Activated naive CD8-positive, alpha-beta T cell treated with anti-CD3 and anti-CD28 coated beads for 36 hours (primary cell): ENCODE measurements at regions not wholly inside any gene's neighbourhood (a gene's known extent, or its start where the extent isn't known, plus 50 kb on each side); places are given as distances from the start of the nearest gene placed in this dataset.

Experiments used
- DNase-seq: peaks from one replicate; pipeline ENCODE4 v3.0.0; 2021
- H3K27ac Mint-ChIP-seq: one replicate; pipeline ENCODE4 v1.8.0; 2022; ENCODE audit warnings: mild to moderate bottlenecking, moderate library complexity, mixed read lengths
- H3K27me3 Mint-ChIP-seq: one replicate; pipeline ENCODE4 v1.8.0; 2022; ENCODE audit warnings: mild to moderate bottlenecking, mixed read lengths
- H3K36me3 Mint-ChIP-seq: one replicate; pipeline ENCODE4 v1.8.0; 2021; ENCODE audit warnings: mild to moderate bottlenecking, mixed read lengths
- H3K4me1 Mint-ChIP-seq: one replicate; pipeline ENCODE4 v1.8.0; 2021; ENCODE audit warnings: mixed read lengths
- H3K4me3 Mint-ChIP-seq: one replicate; pipeline ENCODE4 v1.8.0; 2022; ENCODE audit warnings: mild to moderate bottlenecking, moderate library complexity, mixed read lengths
- H3K9me3 Mint-ChIP-seq: one replicate; pipeline ENCODE4 v1.8.0; 2022; ENCODE audit warnings: mixed read lengths

DNA sequence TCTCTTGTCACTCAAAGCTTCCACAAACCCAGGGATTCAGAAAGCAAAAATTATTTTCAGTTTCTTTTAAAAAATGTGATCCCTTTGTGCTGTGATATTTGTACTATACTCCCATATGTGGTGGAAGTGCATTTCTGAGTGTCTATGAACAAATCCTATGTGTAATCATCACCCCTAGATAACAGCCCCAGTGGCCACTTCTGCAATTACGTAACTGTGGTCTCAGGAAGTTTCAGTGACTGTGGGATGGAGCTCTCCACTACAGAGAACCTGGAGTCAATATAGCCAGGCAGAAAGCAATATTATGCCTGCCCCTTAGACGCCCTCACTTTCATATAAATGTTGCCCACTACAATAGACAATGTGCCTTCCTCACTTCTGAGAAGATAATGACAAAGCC, 1101.7 kb upstream of the GHITM start:
- Mint-ChIP-seq H3K9me3 (peaks cover 3% of the 10 kb centered on the region), H3K27ac (no peak overlapping the region), H3K36me3 (no peaks in the 10 kb centered on the region), H3K4me3 (no peak overlapping the region), H3K4me1 (no peaks in the 10 kb centered on the region), H3K27me3 (no peaks in the 10 kb centered on the region)
- DNase-seq = no peak

DNA sequence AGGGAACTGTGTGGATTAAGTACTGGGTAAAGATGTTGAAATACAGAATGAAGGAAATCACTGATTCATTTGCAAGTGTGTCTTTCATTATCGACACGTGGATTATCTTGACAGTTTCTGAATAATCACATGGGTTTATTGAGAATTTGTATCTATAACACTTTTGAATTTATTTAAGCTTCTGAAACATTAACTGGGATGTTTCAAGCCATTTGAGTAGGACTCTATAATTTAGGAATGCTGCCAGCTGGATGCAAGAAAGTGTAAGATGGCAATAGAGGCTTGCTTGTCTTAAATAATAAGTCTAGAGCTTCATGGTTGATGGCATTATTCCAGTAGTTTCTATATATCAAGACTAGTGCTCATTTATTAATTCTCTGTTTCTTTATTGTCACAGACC, 1100.7 kb upstream of the GHITM start:
- DNase-seq = no peak
- H3K27ac Mint-ChIP-seq = no peak overlapping the region
- H3K36me3 Mint-ChIP-seq = no peaks in the 10 kb centered on the region
- H3K9me3 Mint-ChIP-seq = peaks cover 3% of the 10 kb centered on the region
- no peak overlapping the region for H3K4me3 Mint-ChIP-seq
- H3K27me3 Mint-ChIP-seq = no peaks in the 10 kb centered on the region
- H3K4me1 Mint-ChIP-seq = no peaks in the 10 kb centered on the region

DNA sequence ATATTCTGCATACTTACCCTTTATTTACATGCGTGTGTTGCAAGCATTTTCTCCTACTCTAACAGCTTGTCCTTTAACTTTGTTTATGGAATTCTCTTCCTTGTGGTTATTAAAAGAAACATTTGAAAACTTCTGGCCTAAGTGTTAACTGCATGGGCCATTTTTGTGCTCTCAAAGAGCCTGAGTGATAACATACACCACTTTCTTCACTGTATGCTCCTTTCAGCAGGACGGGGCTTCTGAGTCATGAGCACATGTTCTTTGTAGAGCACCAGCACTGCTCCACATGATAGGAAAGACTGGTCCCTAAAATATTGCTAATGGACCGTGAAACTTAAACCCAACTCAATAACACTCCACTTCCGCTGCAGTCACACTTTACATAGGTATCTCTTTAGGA, 1093.6 kb upstream of the GHITM start:
- no peaks in the 10 kb centered on the region for H3K4me1 Mint-ChIP-seq
- no peak for DNase-seq
- H3K27me3 Mint-ChIP-seq = no peaks in the 10 kb centered on the region
- no peaks in the 10 kb centered on the region for H3K36me3 Mint-ChIP-seq
- no peak overlapping the region for H3K4me3 Mint-ChIP-seq
- no peaks in the 10 kb centered on the region for H3K9me3 Mint-ChIP-seq
- no peak overlapping the region for H3K27ac Mint-ChIP-seq

DNA sequence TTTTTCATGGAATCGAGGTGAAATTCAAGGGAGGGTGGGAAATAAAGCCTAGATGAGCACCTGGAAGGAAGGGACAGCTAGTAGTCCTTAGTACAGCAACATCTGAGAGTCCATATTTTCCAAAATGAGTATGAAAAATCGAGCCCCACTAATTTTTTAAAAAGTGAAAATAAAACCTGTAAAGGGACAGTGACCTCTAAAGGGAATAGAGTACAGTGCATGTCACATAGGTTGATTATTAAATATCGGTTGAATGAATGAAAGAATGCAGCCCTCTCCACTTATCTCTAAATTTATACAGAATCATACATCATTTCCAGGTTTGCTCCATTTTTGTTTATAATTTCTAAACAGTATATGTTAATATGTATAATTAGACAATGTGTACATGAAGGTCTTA, 1088.5 kb upstream of the GHITM start:
- H3K36me3 Mint-ChIP-seq = no peaks in the 10 kb centered on the region
- H3K4me1 Mint-ChIP-seq = no peaks in the 10 kb centered on the region
- H3K27ac Mint-ChIP-seq = no peak overlapping the region
- no peak overlapping the region for H3K4me3 Mint-ChIP-seq
- H3K27me3 Mint-ChIP-seq = no peaks in the 10 kb centered on the region
- no peak for DNase-seq
- H3K9me3 Mint-ChIP-seq = peaks cover 2% of the 10 kb centered on the region

DNA sequence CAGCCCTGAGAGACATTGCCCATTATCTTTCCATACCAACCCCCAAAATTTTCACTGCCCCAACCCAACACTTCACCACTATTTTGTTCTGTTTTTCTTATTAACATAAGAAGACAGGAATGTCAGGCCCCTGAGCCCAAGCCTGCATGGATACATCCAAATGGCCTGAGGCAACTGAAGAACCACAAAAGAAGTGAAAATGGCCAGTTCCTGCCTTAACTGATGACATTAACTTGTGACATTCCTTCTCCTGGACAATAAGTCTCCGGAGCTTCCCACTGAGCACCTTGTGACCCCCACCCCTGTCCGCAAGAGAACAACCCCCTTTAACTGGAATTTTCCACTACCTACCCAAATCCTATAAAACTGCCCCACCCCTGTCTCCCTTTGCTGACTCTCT, 1076.4 kb upstream of the GHITM start:
- DNase-seq = no peak
- Mint-ChIP-seq H3K36me3 (no peaks in the 10 kb centered on the region), H3K27ac (no peak overlapping the region), H3K9me3 (peaks cover 10% of the 10 kb centered on the region), H3K4me1 (no peaks in the 10 kb centered on the region), H3K27me3 (no peaks in the 10 kb centered on the region), H3K4me3 (no peak overlapping the region)

DNA sequence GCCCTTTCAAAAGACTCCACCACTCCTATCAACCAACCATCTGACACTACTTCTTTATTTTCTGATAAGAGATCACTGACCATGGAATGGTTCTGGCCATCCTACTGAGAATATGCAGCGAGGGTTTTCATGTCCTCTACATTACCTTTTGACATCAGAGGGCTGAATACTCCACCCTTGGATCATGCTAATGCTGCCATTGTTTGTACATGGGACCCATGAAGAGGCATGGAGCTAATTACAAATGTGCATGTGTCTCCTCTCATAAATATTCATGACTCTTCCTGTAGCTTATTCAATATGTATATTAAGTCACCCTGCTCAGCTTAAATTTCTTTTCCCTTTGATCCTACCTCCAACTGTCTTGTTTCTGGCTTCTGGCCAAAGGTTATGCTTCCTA, 1065.8 kb upstream of the GHITM start:
- H3K4me1 Mint-ChIP-seq = no peaks in the 10 kb centered on the region
- no peak overlapping the region for H3K4me3 Mint-ChIP-seq
- H3K36me3 Mint-ChIP-seq = no peaks in the 10 kb centered on the region
- no peak overlapping the region for H3K27ac Mint-ChIP-seq
- H3K9me3 Mint-ChIP-seq = peaks cover 1% of the 10 kb centered on the region
- DNase-seq = no peak
- no peaks in the 10 kb centered on the region for H3K27me3 Mint-ChIP-seq

DNA sequence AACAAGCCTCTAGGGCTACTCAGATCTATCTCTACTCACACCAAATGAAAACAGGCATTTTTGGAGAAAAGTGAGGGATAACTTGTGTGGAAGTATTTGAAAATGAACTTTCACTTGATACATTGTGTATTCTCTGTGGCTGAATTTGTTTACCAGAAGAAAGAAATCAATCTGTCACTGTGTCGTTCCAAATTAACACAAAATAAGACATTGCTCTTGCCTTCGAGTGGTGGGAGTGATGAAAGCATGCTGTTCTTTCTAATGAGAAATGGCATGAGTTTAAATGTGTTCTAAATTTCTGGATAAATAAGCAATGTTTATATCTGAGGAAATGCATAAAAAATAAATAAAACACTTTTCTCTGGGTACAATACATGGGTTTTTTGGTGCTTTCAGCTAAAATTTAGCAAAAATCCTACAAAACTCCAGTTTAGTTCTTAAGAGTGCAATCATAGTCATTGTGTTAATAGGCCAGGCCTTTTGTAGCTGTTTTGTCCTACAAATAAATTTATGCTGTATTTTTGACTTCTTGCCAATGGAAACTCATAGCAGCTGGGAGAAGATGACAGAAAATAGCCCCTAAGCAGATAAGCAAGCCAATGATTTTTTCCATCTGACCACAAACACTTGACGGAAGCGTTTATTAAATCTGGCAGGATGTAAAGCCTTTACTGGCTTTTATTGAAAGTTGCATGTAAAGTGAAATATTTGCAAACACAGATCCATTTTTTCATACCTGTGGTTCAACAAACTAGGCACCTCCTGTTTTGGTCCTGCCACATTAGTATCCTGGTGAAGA, 1064.1 kb upstream of the GHITM start:
- H3K9me3 Mint-ChIP-seq = peaks cover 1% of the 10 kb centered on the region
- no peak overlapping the region for H3K4me3 Mint-ChIP-seq

DNA sequence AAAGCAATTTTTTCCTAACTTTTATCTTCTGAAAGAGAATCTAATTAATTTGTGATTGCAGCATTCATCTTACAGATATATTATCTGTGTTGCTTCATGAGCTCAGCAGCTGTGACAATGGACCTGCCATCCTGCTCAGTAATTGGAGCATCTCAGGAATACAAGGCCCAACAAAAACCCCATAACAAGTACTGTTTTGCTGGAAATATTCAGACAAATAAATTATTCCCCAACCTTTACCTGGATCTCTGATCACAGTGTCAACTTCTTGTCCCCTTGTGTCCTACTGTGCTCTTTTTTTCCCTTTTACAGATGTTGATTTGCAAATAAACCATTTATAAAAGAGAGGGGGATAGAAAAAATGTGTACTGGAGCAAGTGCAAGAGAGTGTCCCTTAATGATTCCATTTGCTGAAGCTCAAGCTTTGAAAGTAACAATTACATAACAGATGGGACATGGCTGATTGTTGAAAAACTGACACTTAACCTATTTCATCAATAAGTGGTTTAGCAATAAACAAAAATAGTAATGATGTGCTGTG, 1063.4 kb upstream of the GHITM start:
- H3K4me1 Mint-ChIP-seq = no peaks in the 10 kb centered on the region
- no peaks in the 10 kb centered on the region for H3K27me3 Mint-ChIP-seq
- H3K4me3 Mint-ChIP-seq = no peak overlapping the region
- H3K36me3 Mint-ChIP-seq = no peaks in the 10 kb centered on the region
- DNase-seq = no peak
- peaks cover 1% of the 10 kb centered on the region for H3K9me3 Mint-ChIP-seq
- H3K27ac Mint-ChIP-seq = no peak overlapping the region

More for the DNA sequence above, 1064.1 kb upstream of the GHITM start:
- no peaks in the 10 kb centered on the region for H3K4me1 Mint-ChIP-seq
- H3K36me3 Mint-ChIP-seq = no peaks in the 10 kb centered on the region
- no peak overlapping the region for H3K27ac Mint-ChIP-seq
- no peaks in the 10 kb centered on the region for H3K27me3 Mint-ChIP-seq
- no peak for DNase-seq

DNA sequence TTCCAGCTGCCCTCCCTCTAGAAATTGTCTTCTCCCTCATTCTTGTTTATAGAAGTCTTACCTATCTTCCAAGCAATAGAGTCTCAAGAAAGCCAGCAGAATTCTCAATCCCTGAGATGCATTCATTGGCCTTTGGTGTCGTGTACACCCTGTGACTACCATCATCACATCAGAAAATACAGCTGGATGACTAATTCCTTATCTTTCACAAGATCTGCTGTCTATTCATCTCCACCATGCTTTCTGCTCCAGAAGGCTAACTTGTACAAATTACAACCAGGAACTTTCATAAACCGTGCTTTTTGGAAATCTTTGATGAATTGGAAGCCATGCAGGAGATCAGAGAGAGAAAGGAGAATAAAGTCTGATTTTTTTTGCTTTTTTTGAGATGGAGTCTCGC, 1062.9 kb upstream of the GHITM start:
- H3K27ac Mint-ChIP-seq = no peak overlapping the region
- peaks cover 1% of the 10 kb centered on the region for H3K9me3 Mint-ChIP-seq
- no peak for DNase-seq
- no peaks in the 10 kb centered on the region for H3K4me1 Mint-ChIP-seq
- H3K4me3 Mint-ChIP-seq = no peak overlapping the region
- H3K36me3 Mint-ChIP-seq = no peaks in the 10 kb centered on the region
- no peaks in the 10 kb centered on the region for H3K27me3 Mint-ChIP-seq

DNA sequence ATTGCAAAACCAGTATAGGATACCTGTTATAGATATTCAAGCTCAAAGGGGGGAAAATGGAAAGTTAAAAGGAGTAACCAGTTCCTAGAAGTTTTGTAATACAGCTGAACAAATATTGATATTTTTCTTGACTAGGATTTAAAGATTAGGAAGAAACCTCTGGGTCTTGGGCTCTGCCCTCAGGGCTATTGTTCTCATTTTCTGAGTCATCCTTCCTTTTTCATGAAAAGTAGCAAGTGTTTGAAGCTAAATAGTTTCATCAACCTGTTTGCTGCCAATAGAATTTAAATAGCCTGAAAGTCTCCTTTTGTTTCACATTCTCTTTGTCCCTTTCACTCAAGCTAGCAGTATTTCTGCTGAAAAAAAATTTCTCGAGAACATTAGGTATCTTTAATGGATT, 1061.1 kb upstream of the GHITM start:
- Mint-ChIP-seq H3K9me3 (peaks cover 1% of the 10 kb centered on the region), H3K4me3 (no peak overlapping the region), H3K27ac (no peak overlapping the region), H3K4me1 (no peaks in the 10 kb centered on the region), H3K36me3 (no peaks in the 10 kb centered on the region), H3K27me3 (no peaks in the 10 kb centered on the region)
- DNase-seq = no peak

DNA sequence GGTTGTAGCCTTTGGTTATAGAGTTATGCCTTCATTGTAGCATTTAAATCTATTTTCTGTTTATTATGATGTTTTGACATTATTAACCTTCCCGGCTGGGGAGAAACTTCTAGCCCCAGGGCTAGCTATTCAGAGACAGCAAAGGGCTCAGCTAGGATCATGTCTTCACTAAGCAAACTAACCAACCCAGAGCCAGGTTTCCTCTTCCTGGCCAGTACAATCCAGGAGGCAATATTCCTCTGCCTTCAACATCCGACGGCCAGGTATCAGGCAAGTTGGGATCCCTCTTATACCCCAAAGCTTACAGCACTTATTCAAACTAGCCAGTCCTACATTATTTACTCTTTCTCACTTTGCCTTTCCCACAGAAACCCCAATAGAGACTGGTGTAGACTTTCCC, 1060.7 kb upstream of the GHITM start:
- H3K36me3 Mint-ChIP-seq = no peaks in the 10 kb centered on the region
- H3K4me3 Mint-ChIP-seq = no peak overlapping the region
- no peak overlapping the region for H3K27ac Mint-ChIP-seq

DNA sequence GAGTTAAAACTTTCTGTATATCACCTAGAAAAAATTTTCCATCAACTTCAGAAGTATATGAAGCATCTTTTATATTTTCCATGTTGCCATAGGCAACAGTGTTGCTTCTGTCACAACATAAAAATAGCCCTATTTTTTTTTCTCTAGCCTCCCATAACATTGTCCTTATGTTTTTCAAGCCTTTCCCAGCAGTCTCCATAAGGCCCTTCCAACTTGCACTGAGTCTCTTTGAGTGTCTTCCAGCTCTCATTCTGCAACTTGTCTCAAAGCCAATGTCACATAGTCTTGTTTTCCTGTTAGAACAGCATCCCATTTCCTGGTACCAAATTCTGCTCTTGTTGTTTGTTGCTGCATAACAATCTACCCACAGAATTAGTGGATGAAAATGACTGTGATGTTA, 1055.5 kb upstream of the GHITM start:
- H3K4me1 Mint-ChIP-seq = no peaks in the 10 kb centered on the region
- no peaks in the 10 kb centered on the region for H3K36me3 Mint-ChIP-seq
- no peak for DNase-seq
- no peaks in the 10 kb centered on the region for H3K27me3 Mint-ChIP-seq
- H3K27ac Mint-ChIP-seq = no peak overlapping the region
- no peak overlapping the region for H3K4me3 Mint-ChIP-seq
- H3K9me3 Mint-ChIP-seq = peaks cover 2% of the 10 kb centered on the region

More for the DNA sequence above, 1060.7 kb upstream of the GHITM start:
- H3K9me3 Mint-ChIP-seq = peaks cover under 1% of the 10 kb centered on the region
- H3K27me3 Mint-ChIP-seq = no peaks in the 10 kb centered on the region
- no peak for DNase-seq
- H3K4me1 Mint-ChIP-seq = no peaks in the 10 kb centered on the region

DNA sequence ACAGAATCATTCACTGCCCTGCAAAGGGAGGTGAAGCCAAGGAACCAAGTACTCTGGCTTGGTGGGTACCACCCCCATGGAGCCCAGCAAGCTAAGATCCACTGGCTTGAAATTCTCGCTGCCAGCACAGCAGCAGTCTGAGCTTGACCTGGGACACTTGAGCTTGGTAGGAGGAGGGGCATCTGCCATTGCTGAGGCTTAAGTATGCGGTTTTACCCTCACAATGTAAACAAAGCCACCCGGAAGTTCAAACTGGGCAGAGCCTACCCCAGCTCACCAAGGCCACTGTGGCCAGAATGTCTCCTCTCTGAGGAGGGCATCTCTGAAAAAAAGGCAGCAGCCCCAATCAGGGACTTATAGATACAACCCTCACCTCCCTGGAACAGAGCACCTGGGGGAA, 1050.0 kb upstream of the GHITM start:
- Mint-ChIP-seq H3K27ac (no peak overlapping the region), H3K4me3 (no peak overlapping the region), H3K4me1 (no peaks in the 10 kb centered on the region), H3K9me3 (peaks cover 5% of the 10 kb centered on the region), H3K27me3 (no peaks in the 10 kb centered on the region), H3K36me3 (no peaks in the 10 kb centered on the region)
- no peak for DNase-seq

DNA sequence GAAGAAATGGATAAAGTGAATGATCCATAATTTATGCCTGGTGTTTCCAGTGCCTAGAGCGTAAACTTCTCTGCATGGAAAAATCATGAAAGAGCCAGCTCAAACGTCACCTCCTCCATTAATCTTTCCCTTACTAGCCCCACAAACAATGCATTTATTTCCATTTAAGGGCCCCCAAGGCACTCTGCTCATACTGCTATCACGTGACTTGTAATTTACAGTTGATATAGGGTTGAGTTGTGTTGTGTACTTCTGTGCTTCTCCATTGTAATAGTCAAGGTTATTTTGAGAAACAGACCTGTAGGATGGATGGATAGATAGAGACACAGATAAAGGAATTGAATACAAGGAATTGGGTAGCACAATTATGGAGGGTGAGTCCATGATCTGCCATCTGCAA, 1034.7 kb upstream of the GHITM start:
- H3K36me3 Mint-ChIP-seq = no peaks in the 10 kb centered on the region
- H3K27ac Mint-ChIP-seq = no peak overlapping the region

DNA sequence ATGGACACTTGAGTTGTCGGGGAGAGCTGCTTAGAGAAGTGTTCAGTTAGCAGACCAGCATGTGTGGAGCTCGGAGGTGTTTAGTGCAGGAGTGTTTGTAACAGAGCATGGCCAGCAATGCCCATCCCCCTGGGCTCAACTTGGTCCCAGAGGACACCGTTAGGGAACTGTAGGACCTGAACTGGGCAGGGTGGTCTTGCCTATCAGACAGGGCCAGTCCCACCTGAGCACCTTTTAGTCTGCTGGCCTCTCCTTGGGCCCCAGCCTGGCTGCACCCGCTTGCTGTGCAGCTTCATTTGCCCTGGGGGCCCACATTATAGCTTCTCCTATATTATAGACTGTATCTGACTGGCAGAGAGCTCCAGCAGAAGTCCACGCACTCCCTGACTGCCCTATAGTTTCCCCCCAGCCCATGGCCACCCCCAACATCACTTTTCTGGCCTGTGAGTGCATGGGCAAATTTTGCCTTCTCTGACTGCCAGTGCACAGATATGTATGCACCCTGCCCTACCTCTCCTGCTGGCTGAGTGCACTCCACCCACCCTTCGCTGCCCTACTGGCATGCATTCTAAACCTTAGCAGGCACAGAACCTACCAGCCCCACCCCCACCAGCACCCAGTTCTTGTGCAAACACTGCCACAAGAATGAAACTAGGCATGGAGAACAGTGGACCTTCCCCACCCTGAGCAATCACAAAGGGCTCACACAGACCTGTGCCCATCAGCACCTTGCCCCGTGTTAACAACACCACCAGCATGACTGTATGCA, 1030.6 kb upstream of the GHITM start:
- no peaks in the 10 kb centered on the region for H3K36me3 Mint-ChIP-seq
- no peak for DNase-seq
- no peaks in the 10 kb centered on the region for H3K27me3 Mint-ChIP-seq
- H3K9me3 Mint-ChIP-seq = peaks cover 27% of the 10 kb centered on the region
- no peaks in the 10 kb centered on the region for H3K4me1 Mint-ChIP-seq
- no peak overlapping the region for H3K27ac Mint-ChIP-seq
- H3K4me3 Mint-ChIP-seq = no peak overlapping the region

More for the DNA sequence above, 1034.7 kb upstream of the GHITM start:
- peaks cover 15% of the 10 kb centered on the region for H3K9me3 Mint-ChIP-seq
- H3K4me1 Mint-ChIP-seq = no peaks in the 10 kb centered on the region
- DNase-seq = no peak
- no peak overlapping the region for H3K4me3 Mint-ChIP-seq
- H3K27me3 Mint-ChIP-seq = no peaks in the 10 kb centered on the region

DNA sequence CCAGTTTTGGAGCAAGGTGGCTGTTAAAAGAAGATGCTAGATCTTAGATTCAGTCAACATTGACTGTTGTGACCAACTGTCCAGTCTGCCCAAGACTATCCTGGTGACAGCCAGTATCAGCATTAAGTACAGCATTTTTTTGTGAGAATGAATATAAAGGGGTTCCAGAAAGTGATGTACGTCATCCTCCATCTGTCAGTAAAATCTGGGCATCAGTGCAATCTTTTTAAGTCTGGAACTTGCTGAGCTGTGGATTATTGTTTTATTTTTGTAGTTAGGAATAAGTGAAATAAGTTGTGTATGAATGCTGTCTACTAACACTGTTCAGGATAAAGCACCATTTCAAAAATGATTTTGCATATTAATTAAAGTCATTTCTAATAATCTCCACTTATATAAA, 1020.0 kb upstream of the GHITM start:
- Mint-ChIP-seq H3K27me3 (no peaks in the 10 kb centered on the region), H3K9me3 (peaks cover 2% of the 10 kb centered on the region), H3K4me1 (no peaks in the 10 kb centered on the region), H3K36me3 (no peaks in the 10 kb centered on the region), H3K27ac (no peak overlapping the region), H3K4me3 (no peak overlapping the region)
- DNase-seq = no peak
